Calu3 (cell line): ENCODE measurements at regions not wholly inside any gene's neighbourhood (a gene's known extent, or its start where the extent isn't known, plus 50 kb on each side); places are given as distances from the start of the nearest gene placed in this dataset.
"Not testable (repeated sequence)": the region's sequence is repeated elsewhere in the genome, so short reads cannot be mapped to it uniquely, and the experiment has no call there.

Experiments used
- BruUV-seq: library from RNA; stranded (reverse); fragments of 400-500 nt; replicated peaks from 2 replicates; lab custom pipeline; 2021; lab: Mats Ljungman, UMichigan
- CTCF ChIA-PET: fragments of 300-600 bp; sonication (Branson Sonifier 250); formaldehyde crosslinking; loops from one replicate; lab custom pipeline; 2022; ENCODE audit warnings: antibody characterized with exemption; lab: Charles Lee
- DNase-seq: peaks from one replicate; pipeline ENCODE4 v3.0.0; 2022
- H3K27ac Mint-ChIP-seq: one replicate; pipeline ENCODE4 v1.8.0; 2022; ENCODE audit warnings: mixed read lengths; ENCODE audit not compliant: unreplicated experiment
- H3K27me3 Mint-ChIP-seq: one replicate; pipeline ENCODE4 v1.8.0; 2022; ENCODE audit warnings: mixed read lengths; ENCODE audit not compliant: unreplicated experiment
- H3K36me3 Mint-ChIP-seq: one replicate; pipeline ENCODE4 v1.8.0; 2022; ENCODE audit warnings: mild to moderate bottlenecking, moderate library complexity, mixed read lengths; ENCODE audit not compliant: insufficient read depth, unreplicated experiment
- H3K4me1 Mint-ChIP-seq: one replicate; pipeline ENCODE4 v1.8.0; 2022; ENCODE audit warnings: mild to moderate bottlenecking, low read depth, mixed read lengths; ENCODE audit not compliant: unreplicated experiment
- H3K4me3 Mint-ChIP-seq: one replicate; pipeline ENCODE4 v1.8.0; 2022; ENCODE audit warnings: mild to moderate bottlenecking, low read depth, moderate library complexity, mixed read lengths; ENCODE audit not compliant: unreplicated experiment
- H3K9me3 Mint-ChIP-seq: one replicate; pipeline ENCODE4 v1.8.0; 2022; ENCODE audit warnings: low read depth, mixed read lengths; ENCODE audit not compliant: unreplicated experiment
- intact Hi-C: fragments of 100-400 bp; cut with micrococcal nuclease; formaldehyde crosslinking; loops from one replicate; pipeline ENCODE4 v1.10.0; 2022; ENCODE audit not compliant: unreplicated experiment
- TF ChIP-seq, protein P1 (sequence below): fragments of 200-600 bp; IDR thresholded peaks from one replicate; pipeline ENCODE4 v1.8.0; 2022; ENCODE audit warnings: antibody characterized with exemption; ENCODE audit not compliant: unreplicated experiment

DNA sequence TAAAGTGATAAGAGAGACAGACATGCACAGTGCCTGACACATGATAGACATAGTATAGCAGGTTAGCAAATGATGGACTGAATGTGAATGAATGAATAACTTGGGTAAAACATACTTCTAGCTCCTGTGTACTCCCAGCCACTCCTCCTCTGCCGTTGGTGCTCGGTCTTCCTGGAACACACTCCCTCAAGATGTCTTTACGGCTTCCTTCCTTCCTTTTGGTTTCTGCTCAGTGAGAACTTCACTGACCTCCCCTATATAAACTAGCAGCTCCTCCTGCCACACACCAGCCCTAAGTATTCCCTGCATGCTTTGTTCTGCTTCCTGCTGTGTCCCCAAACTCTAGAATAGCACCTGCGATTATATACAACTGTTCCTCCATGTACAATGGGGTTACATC lies 50.2 kb downstream of the RAD54L2 start:
- H3K36me3 Mint-ChIP-seq = no peaks in the 10 kb centered on the region
- no peaks in the 10 kb centered on the region for H3K27me3 Mint-ChIP-seq
- CTCF ChIA-PET = no interaction called here
- H3K4me1 Mint-ChIP-seq = no peaks in the 10 kb centered on the region
- no peak for DNase-seq
- BruUV-seq = no TSS peak
- no peaks in the 10 kb centered on the region for H3K9me3 Mint-ChIP-seq
- H3K27ac Mint-ChIP-seq = no peak overlapping the region
- TF ChIP-seq, protein P1, sequence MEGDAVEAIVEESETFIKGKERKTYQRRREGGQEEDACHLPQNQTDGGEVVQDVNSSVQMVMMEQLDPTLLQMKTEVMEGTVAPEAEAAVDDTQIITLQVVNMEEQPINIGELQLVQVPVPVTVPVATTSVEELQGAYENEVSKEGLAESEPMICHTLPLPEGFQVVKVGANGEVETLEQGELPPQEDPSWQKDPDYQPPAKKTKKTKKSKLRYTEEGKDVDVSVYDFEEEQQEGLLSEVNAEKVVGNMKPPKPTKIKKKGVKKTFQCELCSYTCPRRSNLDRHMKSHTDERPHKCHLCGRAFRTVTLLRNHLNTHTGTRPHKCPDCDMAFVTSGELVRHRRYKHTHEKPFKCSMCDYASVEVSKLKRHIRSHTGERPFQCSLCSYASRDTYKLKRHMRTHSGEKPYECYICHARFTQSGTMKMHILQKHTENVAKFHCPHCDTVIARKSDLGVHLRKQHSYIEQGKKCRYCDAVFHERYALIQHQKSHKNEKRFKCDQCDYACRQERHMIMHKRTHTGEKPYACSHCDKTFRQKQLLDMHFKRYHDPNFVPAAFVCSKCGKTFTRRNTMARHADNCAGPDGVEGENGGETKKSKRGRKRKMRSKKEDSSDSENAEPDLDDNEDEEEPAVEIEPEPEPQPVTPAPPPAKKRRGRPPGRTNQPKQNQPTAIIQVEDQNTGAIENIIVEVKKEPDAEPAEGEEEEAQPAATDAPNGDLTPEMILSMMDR = no peak
- intact Hi-C loops = no loop called here
- H3K4me3 Mint-ChIP-seq = no peak overlapping the region

DNA sequence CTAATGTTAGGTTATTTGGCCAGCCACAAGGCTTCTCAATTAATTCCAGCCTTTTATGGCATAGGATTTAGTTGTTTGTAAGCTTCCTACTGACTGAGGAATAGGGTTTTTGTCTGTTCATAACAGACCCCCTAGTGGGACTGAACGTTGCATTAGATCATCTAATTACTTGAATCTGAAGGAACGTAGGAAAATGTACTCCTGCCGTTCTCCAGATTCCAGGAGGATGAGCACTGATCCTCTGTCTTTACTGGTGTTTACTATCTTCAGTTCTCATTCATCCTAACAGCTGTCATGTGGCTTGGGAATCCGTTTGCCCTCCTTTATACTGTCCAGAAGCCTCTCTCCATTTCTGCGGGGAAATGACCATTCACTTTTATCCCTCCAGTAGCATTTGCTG lies 52.7 kb downstream of the RAD54L2 start:
- Mint-ChIP-seq H3K4me1 (no peaks in the 10 kb centered on the region), H3K4me3 (no peak overlapping the region), H3K9me3 (no peaks in the 10 kb centered on the region), H3K36me3 (no peaks in the 10 kb centered on the region), H3K27ac (no peak overlapping the region), H3K27me3 (no peaks in the 10 kb centered on the region)
- intact Hi-C loops = no loop called here
- CTCF ChIA-PET = no interaction called here
- BruUV-seq = no TSS peak
- TF ChIP-seq, protein P1 = no peak
- DNase-seq = no peak

DNA sequence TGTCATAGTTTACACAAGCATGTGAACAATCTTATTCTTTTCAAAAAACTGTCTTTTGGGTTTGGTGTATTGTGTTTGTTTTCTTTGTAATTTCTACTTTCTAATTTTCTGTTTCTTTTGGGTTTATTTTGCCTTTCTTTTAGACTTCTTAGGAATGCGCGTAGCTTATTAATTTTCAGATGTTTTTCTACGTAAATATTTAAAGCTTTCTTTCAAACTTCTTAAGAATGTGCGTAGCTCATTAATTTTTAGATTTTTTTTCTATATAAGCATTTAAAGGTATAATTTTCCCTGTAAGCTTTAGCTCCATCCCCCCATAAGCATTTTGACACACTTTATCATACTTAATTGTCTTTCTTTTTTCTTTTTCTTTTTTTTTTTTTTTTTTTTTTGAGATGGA lies 55.2 kb downstream of the RAD54L2 start:
- Mint-ChIP-seq H3K4me1 (no peaks in the 10 kb centered on the region), H3K27ac (no peak overlapping the region), H3K27me3 (no peaks in the 10 kb centered on the region), H3K9me3 (no peaks in the 10 kb centered on the region), H3K36me3 (no peaks in the 10 kb centered on the region), H3K4me3 (no peak overlapping the region)
- intact Hi-C loops = no loop called here
- no peak for DNase-seq
- TF ChIP-seq, protein P1 = no peak
- CTCF ChIA-PET = interaction anchor here (0.6 to 0.7 kb wide), 2 partner anchors 34 to 1275 kb away, joined by 3 read pairs; no protein-coding TSS in a partner anchor
- BruUV-seq = no TSS peak

GRCh38 chr3:51599638-51600037 lies 61.1 kb downstream of the RAD54L2 start:
- H3K27ac Mint-ChIP-seq, H3K4me3 Mint-ChIP-seq, H3K4me1 Mint-ChIP-seq, BruUV-seq, intact Hi-C loops, CTCF ChIA-PET, DNase-seq, H3K27me3 Mint-ChIP-seq, H3K36me3 Mint-ChIP-seq, H3K9me3 Mint-ChIP-seq: not testable (repeated sequence)

DNA sequence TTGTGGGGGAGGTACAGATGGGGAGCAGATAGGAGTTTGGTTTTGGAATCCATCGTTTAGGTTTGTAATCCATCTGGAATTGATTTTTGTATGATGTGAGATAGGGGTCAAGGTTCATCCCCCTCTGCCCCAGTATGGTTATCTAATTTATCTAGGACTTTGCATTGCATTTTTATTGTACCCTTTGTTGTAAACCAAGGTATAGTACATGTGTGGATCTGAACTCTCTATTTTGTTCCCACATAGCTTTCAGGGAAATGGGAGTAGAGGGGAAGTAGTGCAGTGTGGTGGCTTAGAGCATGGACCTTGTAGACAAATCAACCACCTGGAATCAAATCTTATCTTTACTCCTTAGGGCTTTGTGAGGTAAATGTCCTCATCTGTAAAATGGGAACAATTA lies 65.7 kb downstream of the RAD54L2 start:
- Mint-ChIP-seq H3K36me3 (no peaks in the 10 kb centered on the region), H3K27ac (no peak overlapping the region), H3K4me3 (no peak overlapping the region), H3K9me3 (no peaks in the 10 kb centered on the region), H3K4me1 (no peaks in the 10 kb centered on the region), H3K27me3 (no peaks in the 10 kb centered on the region)
- intact Hi-C loops = no loop called here
- CTCF ChIA-PET = no interaction called here
- no TSS peak for BruUV-seq
- no peak for DNase-seq
- TF ChIP-seq, protein P1 = no peak
